ENCODE measurements at regions not wholly inside any gene's neighbourhood (a gene's known extent, or its start where the extent isn't known, plus 50 kb on each side); places are given as distances from the start of the nearest gene placed in this dataset.

GRCh38 chr12:58238411-58238810, 297.0 kb downstream of the ATP23 start:
- TF ChIP-seq, protein P1, sequence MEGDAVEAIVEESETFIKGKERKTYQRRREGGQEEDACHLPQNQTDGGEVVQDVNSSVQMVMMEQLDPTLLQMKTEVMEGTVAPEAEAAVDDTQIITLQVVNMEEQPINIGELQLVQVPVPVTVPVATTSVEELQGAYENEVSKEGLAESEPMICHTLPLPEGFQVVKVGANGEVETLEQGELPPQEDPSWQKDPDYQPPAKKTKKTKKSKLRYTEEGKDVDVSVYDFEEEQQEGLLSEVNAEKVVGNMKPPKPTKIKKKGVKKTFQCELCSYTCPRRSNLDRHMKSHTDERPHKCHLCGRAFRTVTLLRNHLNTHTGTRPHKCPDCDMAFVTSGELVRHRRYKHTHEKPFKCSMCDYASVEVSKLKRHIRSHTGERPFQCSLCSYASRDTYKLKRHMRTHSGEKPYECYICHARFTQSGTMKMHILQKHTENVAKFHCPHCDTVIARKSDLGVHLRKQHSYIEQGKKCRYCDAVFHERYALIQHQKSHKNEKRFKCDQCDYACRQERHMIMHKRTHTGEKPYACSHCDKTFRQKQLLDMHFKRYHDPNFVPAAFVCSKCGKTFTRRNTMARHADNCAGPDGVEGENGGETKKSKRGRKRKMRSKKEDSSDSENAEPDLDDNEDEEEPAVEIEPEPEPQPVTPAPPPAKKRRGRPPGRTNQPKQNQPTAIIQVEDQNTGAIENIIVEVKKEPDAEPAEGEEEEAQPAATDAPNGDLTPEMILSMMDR (IDR thresholded peaks at IDR 0.05; ENCODE audit: borderline replicate concordance, extremely low read depth, low read length, poor library complexity, severe bottlenecking) = no peak
- no peak for TF ChIP-seq EZH2 (IDR thresholded peaks at IDR 0.05; ENCODE audit: borderline replicate concordance, low read depth, low read length, severe bottlenecking)
